H1 (cell line): ENCODE measurements at regions not wholly inside any gene's neighbourhood (a gene's known extent, or its start where the extent isn't known, plus 50 kb on each side); places are given as distances from the start of the nearest gene placed in this dataset.

Experiments used
- CTCF ChIA-PET: fragments of 300-600 bp; sonication (Branson Sonifier 250); formaldehyde crosslinking; loops from one replicate; lab custom pipeline; 2021; ENCODE audit not compliant: partially characterized antibody; lab: Charles Lee
- POLR2A ChIA-PET: fragments of 300-600 bp; sonication (Branson Sonifier 250); formaldehyde crosslinking; loops from one replicate; lab custom pipeline; 2021; ENCODE audit warnings: inconsistent platforms; ENCODE audit not compliant: partially characterized antibody; lab: Charles Lee
- DNase-seq, 2 experiments: peaks; one replicate each; pipeline versions ENCODE4 v3.0.0 to v3.0.0-alpha.2; 2010 to 2022; ENCODE audit warnings: low spot score in 2 of 2, low read depth in 1 of 2, mixed read lengths in 1 of 2
- FAIRE-seq: peaks from 2 replicates; lab custom pipeline; 2011; peaks lifted over from hg19 to GRCh38; lab: Jason Lieb, UNC
- H2AFZ ChIP-seq: 2 replicates; pipeline ENCODE4 v1.8.1; 2012; ENCODE audit warnings: low read length, inconsistent platforms
- H2AK5ac ChIP-seq: 2 replicates; pipeline ENCODE4 v1.6.1; 2013; ENCODE audit warnings: low read depth, low read length
- H2BK120ac ChIP-seq: replicated peaks from 2 replicates; pipeline ENCODE3; 2013; ENCODE audit warnings: low read depth, low read length, inconsistent platforms
- H2BK12ac ChIP-seq: 2 replicates; pipeline ENCODE4 v1.6.1; 2013; ENCODE audit warnings: low read depth, low read length
- H2BK15ac ChIP-seq: 2 replicates; pipeline ENCODE4 v1.6.1; 2013; ENCODE audit warnings: low read length
- H2BK20ac ChIP-seq: 2 replicates; pipeline ENCODE4 v1.6.1; 2013; ENCODE audit warnings: low read length
- H2BK5ac ChIP-seq: 2 replicates; pipeline ENCODE4 v1.6.1; 2013; ENCODE audit warnings: low read depth, low read length
- H3K14ac ChIP-seq: 2 replicates; pipeline ENCODE4 v1.6.1; 2013; ENCODE audit warnings: inconsistent platforms; ENCODE audit not compliant: insufficient read length
- H3K18ac ChIP-seq: 2 replicates; pipeline ENCODE4 v1.6.1; 2013; ENCODE audit warnings: low read length; ENCODE audit errors: extremely low read depth
- H3K23ac ChIP-seq: 2 replicates; pipeline ENCODE4 v1.6.1; 2013; ENCODE audit warnings: inconsistent platforms; ENCODE audit not compliant: insufficient read length
- H3K23me2 ChIP-seq: 2 replicates; pipeline ENCODE4 v1.6.1; 2013; ENCODE audit warnings: low read depth, low read length
- H3K27ac ChIP-seq: 2 replicates; pipeline ENCODE4 v1.6.1; 2011; ENCODE audit warnings: low read depth, low read length, inconsistent platforms
- H3K27me3 ChIP-seq, 4 experiments: replicated peaks in 1 of 4; 1 replicate in 1 of 4; 2 replicates in 3 of 4; pipeline versions ENCODE4 v1.6.1 to v1.8.1; 2011 to 2013; ENCODE audit warnings: low read length in 3 of 4, mild to moderate bottlenecking in 3 of 4, inconsistent platforms in 2 of 4, mixed read lengths in 2 of 4, moderate library complexity in 1 of 4; ENCODE audit not compliant: control insufficient read depth in 3 of 4, insufficient read depth in 3 of 4; ENCODE audit errors: extremely low read depth in 1 of 4
- H3K36me3 ChIP-seq, 4 experiments: 2 replicates each; pipeline versions ENCODE4 v1.6.1 to v1.8.1; 2011 to 2013; ENCODE audit warnings: mild to moderate bottlenecking in 4 of 4, low read length in 3 of 4, moderate library complexity in 2 of 4, control low read depth in 1 of 4, inconsistent platforms in 1 of 4; ENCODE audit not compliant: insufficient read depth in 4 of 4, control insufficient read depth in 2 of 4
- H3K4ac ChIP-seq: replicated peaks from 2 replicates; pipeline ENCODE3; 2013; ENCODE audit warnings: low read length, low read depth, mixed read lengths, inconsistent platforms; ENCODE audit not compliant: insufficient read length
- H3K4me1 ChIP-seq, 4 experiments: replicated peaks in 1 of 4; 1 replicate in 1 of 4; 2 replicates in 3 of 4; pipeline versions ENCODE4 v1.6.1 to v1.8.1; 2011 to 2013; ENCODE audit warnings: low read length in 3 of 4, inconsistent platforms in 2 of 4, mixed read lengths in 1 of 4; ENCODE audit not compliant: insufficient read depth in 4 of 4, control insufficient read depth in 3 of 4
- H3K4me2 ChIP-seq, 2 experiments: 2 replicates each; pipeline versions ENCODE4 v1.6.1 to v1.8.1; 2011 to 2013; ENCODE audit warnings: low read depth in 2 of 2, low read length in 2 of 2, control low read depth in 1 of 2, inconsistent platforms in 1 of 2, mild to moderate bottlenecking in 1 of 2; ENCODE audit not compliant: insufficient read depth in 1 of 2
- H3K4me3 ChIP-seq, 4 experiments: fragments of 200-600, 300-600 bp in 1 of 4; sonication (generic), shearing (Covaris generic), sonication (Bioruptor Twin) in 1 of 4; 2 replicates each; pipeline versions ENCODE4 v1.5.1 to v1.8.1; 2011 to 2016; ENCODE audit warnings: low read length in 4 of 4, low read depth in 3 of 4, control low read depth in 2 of 4, inconsistent platforms in 2 of 4, mild to moderate bottlenecking in 2 of 4, mixed read lengths in 1 of 4, moderate library complexity in 1 of 4; ENCODE audit not compliant: insufficient read depth in 2 of 4; ENCODE audit errors: extremely low read depth in 1 of 4
- H3K56ac ChIP-seq: replicated peaks from 2 replicates; pipeline ENCODE3; 2013; ENCODE audit warnings: low read depth, mild to moderate bottlenecking, mixed read lengths, low read length, inconsistent platforms; ENCODE audit not compliant: insufficient read length
- H3K79me1 ChIP-seq: 2 replicates; pipeline ENCODE4 v1.6.1; 2013; ENCODE audit warnings: low read depth, low read length, control low read depth
- H3K79me2 ChIP-seq, 2 experiments: 2 replicates each; pipeline versions ENCODE4 v1.6.1 to v1.8.1; 2012 to 2013; ENCODE audit warnings: low read length in 2 of 2, mild to moderate bottlenecking in 2 of 2, inconsistent platforms in 1 of 2; ENCODE audit not compliant: insufficient read depth in 2 of 2, control insufficient read depth in 1 of 2
- H3K9ac ChIP-seq, 4 experiments: replicated peaks in 1 of 4; 1 replicate in 1 of 4; 2 replicates in 3 of 4; pipeline versions ENCODE4 v1.6.1 to v1.8.1; 2011 to 2013; ENCODE audit warnings: low read depth in 3 of 4, low read length in 3 of 4, control low read depth in 2 of 4, mild to moderate bottlenecking in 2 of 4, moderate library complexity in 2 of 4, inconsistent platforms in 1 of 4; ENCODE audit errors: extremely low read depth in 1 of 4
- H3K9me3 ChIP-seq, 2 experiments: 2 replicates each; pipeline versions ENCODE4 v1.6.1 to v1.8.1; 2012 to 2013; ENCODE audit warnings: mild to moderate bottlenecking in 2 of 2, moderate library complexity in 2 of 2, control low read depth in 1 of 2, inconsistent platforms in 1 of 2, low read depth in 1 of 2, low read length in 1 of 2, mixed read lengths in 1 of 2; ENCODE audit not compliant: insufficient read depth in 2 of 2
- H4K20me1 ChIP-seq, 2 experiments: replicated peaks in 1 of 2; 2 replicates each; pipeline versions ENCODE3 to v1.8.1; 2011 to 2013; ENCODE audit warnings: inconsistent platforms in 2 of 2, low read length in 2 of 2, mild to moderate bottlenecking in 1 of 2; ENCODE audit not compliant: insufficient read depth in 2 of 2, control insufficient read depth in 1 of 2
- H4K5ac ChIP-seq: 2 replicates; pipeline ENCODE4 v1.6.1; 2013; ENCODE audit warnings: low read length, low read depth, mixed read lengths, inconsistent platforms; ENCODE audit not compliant: insufficient read length
- H4K8ac ChIP-seq: 2 replicates; pipeline ENCODE4 v1.8.0; 2013; ENCODE audit warnings: mild to moderate bottlenecking, moderate library complexity, low read length, inconsistent platforms; ENCODE audit not compliant: insufficient read depth; ENCODE audit errors: extremely low read depth
- H4K91ac ChIP-seq: replicated peaks from 2 replicates; pipeline ENCODE3; 2013; ENCODE audit warnings: low read length, mixed read lengths, inconsistent platforms; ENCODE audit not compliant: insufficient read length
- CBX5 ChIP-seq: fragments of 300-800, 300-1000 bp; sonication (generic); IDR thresholded peaks from 2 replicates; pipeline ENCODE4 v1.7.1; 2016; ENCODE audit warnings: antibody characterized with exemption, low read length, low read depth
- CHD1 ChIP-seq: IDR thresholded peaks from 2 replicates; pipeline ENCODE4 v1.6.1; 2012; ENCODE audit warnings: low read depth, low read length, improper control_type of control experiment
- CHD2 ChIP-seq: IDR thresholded peaks from 2 replicates; pipeline ENCODE4 v1.6.1; 2012; ENCODE audit warnings: low read length, improper control_type of control experiment
- GTF2F1 ChIP-seq: IDR thresholded peaks from 2 replicates; pipeline ENCODE4 v1.6.1; 2012; ENCODE audit warnings: low read depth, low read length, improper control_type of control experiment, borderline replicate concordance
- NANOG ChIP-seq: IDR thresholded peaks from 2 replicates; pipeline ENCODE4 v1.6.1; 2011; ENCODE audit warnings: low read length, low read depth, mild to moderate bottlenecking, inconsistent platforms; ENCODE audit not compliant: insufficient read depth, poor library complexity, severe bottlenecking
- SIX5 ChIP-seq: IDR thresholded peaks from 2 replicates; pipeline ENCODE4 v1.6.1; 2011; ENCODE audit warnings: mild to moderate bottlenecking, low read depth, low read length
- SP4 ChIP-seq: IDR thresholded peaks from 2 replicates; pipeline ENCODE4 v1.6.1; 2012; ENCODE audit warnings: low read length, inconsistent platforms
- TAF1 ChIP-seq: IDR thresholded peaks from 2 replicates; pipeline ENCODE4 v1.6.1; 2011; ENCODE audit warnings: mild to moderate bottlenecking, low read depth, low read length
- WGBS, 2 experiments: shearing (Covaris generic) in 1 of 2; methylation state at CpG; one replicate each; pipeline versions ENCODE4 v1.1.6 to v1.1.7; 2013 to 2015; ENCODE audit warnings: low lambda C conversion rate in 2 of 2, mixed read lengths in 2 of 2, inconsistent platforms in 1 of 2, low coverage in 1 of 2, missing lambda C conversion rate in 1 of 2; ENCODE audit not compliant: insufficient replicate concordance in 2 of 2, insufficient coverage in 1 of 2, insufficient read length in 1 of 2; ENCODE audit errors: extremely low coverage in 1 of 2, missing lambda C conversion rate in 1 of 2; 5-methylcytosine and 5-hydroxymethylcytosine counted together
- TF ChIP-seq, protein P1 (sequence below): IDR thresholded peaks from 2 replicates; pipeline ENCODE4 v1.6.1; 2011; ENCODE audit warnings: low read length, improper control_type of control experiment

DNA sequence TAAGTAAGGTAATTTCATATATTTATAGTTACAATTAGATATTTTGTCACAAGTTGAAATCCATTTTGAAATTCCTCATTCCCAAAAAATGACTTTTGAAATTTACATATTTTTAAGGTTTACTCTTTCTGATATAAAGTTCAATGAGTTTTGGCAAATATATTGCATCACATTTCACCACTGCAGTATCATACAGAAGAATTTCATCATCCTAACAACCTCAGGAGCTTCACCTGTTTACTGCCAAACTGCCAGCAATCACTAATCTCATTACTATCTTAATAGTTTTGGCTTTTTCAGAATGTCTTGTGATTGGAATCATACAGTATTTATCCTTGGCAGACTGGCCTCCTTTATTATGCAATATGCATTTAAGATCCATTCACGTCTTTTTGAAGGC is 1578.9 kb downstream of the REEP3 start:
- 92% methylated on average over 1 of the region's 1 CpG; no CpG with 5 or more reads in 1 of the 2 experiments for WGBS, 2 experiments
- no peak overlapping the region for H2AK5ac ChIP-seq

More for the DNA sequence above, 1578.9 kb downstream of the REEP3 start:
- Histone ChIP-seq H4K8ac (no peak overlapping the region), H2BK12ac (no peak overlapping the region), H3K4me1 (no peaks in the 10 kb centered on the region), H4K20me1 (no peaks in the 10 kb centered on the region), H3K23ac (no peak overlapping the region), H3K18ac (no peak overlapping the region), H3K56ac (no peak overlapping the region), H3K4me3 (no peak overlapping the region), H2BK20ac (no peak overlapping the region), H3K79me1 (no peaks in the 10 kb centered on the region), H3K36me3 (no peaks in the 10 kb centered on the region), H2BK15ac (no peak overlapping the region), H3K9ac (no peak overlapping the region), H4K91ac (no peak overlapping the region), H2AFZ (no peak overlapping the region), H3K79me2 (no peaks in the 10 kb centered on the region), H3K9me3 (peaks cover 4 to 7% of the 10 kb centered on the region in 2 experiments; a peak in 3 of 4 replicates), H2BK5ac (no peak overlapping the region), H3K23me2 (no peaks in the 10 kb centered on the region), H3K4ac (no peak overlapping the region), H4K5ac (no peak overlapping the region), H2BK120ac (no peak overlapping the region), H3K27ac (no peak overlapping the region), H3K4me2 (no peak overlapping the region), H3K14ac (no peak overlapping the region)
- no peak for FAIRE-seq
- no peak for DNase-seq
- CTCF ChIA-PET, result no interaction called here
- TF ChIP-seq CBX5 (no peak), CHD1 (no peak), TAF1 (no peak), SP4 (no peak), SIX5 (no peak), GTF2F1 (no peak), NANOG (no peak), CHD2 (no peak)
- TF ChIP-seq, protein P1, sequence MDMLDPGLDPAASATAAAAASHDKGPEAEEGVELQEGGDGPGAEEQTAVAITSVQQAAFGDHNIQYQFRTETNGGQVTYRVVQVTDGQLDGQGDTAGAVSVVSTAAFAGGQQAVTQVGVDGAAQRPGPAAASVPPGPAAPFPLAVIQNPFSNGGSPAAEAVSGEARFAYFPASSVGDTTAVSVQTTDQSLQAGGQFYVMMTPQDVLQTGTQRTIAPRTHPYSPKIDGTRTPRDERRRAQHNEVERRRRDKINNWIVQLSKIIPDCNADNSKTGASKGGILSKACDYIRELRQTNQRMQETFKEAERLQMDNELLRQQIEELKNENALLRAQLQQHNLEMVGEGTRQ, result no peak
- TF ChIP-seq, all 59 proteins: peak for 0
- no peaks in the 10 kb centered on the region for H3K27me3 ChIP-seq
- POLR2A ChIA-PET, result no interaction called here
